HG03354 (cell line): ENCODE measurements at regions not wholly inside any gene's neighbourhood (a gene's known extent, or its start where the extent isn't known, plus 50 kb on each side); places are given as distances from the start of the nearest gene placed in this dataset.

ENCODE experiments used
- ATAC-seq: cut with Tn5 transposase; IDR thresholded peaks from one replicate; pipeline ENCODE4 v1.9.1; 2021; ENCODE audit warnings: mild to moderate bottlenecking; ENCODE audit not compliant: unreplicated experiment, poor library complexity, severe bottlenecking

DNA sequence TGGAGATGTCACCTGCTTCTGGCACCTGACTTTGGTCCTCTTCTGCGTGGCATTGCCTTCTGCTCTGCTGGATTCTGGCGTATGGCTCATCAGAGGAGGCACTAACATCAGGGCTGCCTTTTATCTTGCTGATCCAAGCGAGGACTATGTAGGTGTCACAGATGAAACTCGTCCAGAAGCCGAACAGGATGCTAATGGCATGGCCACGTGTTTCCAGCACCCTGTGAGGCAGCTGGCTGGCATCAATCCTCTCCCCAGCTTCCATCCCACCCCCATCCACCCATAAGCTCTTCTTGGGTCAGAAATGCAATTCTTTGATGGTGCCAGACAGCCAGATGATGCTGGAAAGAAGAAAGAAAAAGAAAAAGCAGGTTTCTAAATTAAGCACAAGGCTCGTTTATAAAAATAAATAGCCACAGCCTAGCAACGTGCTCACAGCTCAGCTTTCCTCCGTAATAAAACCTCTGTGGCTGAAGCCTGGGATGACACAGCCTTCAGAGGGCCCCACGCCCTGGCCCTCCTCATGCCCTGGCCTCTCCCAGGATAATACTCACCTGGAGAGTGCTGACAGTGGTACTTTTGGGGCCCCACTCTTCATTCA lies 212.9 kb upstream of the SERP2 start:
- no peak for ATAC-seq

DNA sequence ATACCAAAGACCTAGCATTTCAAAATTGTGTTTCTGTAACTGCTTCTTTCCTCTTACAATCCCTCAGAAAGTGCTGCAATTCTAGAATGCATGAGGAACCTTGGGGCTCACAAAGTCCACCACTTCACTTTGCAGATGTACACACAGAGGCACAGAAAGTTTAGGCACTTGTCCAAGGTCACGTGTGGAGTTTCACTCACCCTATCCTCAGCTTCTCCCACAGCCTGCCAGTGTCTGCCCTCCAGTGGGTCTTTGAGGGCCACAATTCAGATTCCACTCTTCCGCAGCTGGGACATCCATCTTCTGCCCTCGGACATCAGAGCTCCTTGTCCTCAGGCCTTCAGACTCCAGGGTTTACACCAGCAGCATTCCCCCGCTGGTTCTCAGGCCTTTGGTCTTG lies 210.5 kb upstream of the SERP2 start:
- no peak for ATAC-seq

DNA sequence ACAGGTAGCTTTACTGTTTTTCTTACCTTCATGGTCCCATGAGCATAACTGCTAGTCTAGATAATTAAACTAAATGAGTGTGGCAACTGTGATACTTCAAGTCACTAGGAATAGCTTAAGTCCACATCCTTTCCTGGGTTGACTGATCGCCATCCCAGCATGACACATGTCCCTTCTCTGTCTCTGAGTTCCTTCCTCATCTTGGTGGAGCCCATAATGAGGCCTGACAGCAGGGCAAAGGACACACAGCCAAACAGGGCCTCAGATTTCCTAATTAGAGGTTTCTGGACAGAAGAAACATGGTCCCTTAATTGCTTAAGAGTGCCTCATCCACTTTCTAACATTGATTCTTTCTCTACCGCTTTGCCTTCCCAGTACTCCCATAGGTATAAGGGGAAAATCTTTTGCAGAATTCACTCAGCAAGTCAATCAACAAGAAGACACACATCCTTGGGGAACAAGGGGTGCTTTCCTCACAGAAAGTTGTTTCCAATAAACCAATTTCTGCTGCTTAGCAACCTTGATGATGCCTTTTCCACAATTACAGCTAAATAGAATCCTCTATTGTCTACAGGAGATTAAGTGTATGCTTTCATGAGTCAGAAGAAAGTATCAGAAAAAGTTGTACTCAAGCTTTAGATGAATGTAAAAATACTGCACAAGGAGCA lies 208.3 kb upstream of the SERP2 start:
- no peak for ATAC-seq

DNA sequence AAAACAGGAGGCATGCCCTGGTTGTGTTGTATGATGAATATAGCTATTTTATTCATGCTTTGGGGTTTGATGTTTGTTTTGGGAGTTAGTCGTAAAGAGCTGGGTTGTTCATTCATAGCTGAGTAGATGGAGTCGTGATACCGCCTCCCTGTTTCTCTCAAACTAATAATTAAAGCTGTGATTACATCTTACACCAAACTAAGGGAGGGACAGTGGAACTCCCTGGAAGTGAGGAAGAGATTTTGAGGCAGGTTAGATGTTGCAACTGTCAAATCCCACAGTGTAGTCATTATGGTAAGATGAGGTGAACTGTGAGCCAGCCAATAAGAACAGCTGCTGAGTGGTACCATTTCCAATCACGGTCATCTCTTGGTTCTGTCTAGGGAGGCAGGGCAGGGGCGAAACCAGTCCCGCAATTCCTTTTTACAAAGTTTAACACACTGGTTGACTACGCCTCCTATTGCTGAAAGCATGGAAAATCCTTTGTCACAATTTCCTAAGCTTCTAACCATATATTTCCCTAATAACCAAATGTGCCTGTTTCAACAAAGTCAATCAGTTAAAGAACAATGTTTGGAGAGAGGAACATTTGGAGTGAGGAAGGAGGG lies 207.6 kb upstream of the SERP2 start:
- no peak for ATAC-seq

DNA sequence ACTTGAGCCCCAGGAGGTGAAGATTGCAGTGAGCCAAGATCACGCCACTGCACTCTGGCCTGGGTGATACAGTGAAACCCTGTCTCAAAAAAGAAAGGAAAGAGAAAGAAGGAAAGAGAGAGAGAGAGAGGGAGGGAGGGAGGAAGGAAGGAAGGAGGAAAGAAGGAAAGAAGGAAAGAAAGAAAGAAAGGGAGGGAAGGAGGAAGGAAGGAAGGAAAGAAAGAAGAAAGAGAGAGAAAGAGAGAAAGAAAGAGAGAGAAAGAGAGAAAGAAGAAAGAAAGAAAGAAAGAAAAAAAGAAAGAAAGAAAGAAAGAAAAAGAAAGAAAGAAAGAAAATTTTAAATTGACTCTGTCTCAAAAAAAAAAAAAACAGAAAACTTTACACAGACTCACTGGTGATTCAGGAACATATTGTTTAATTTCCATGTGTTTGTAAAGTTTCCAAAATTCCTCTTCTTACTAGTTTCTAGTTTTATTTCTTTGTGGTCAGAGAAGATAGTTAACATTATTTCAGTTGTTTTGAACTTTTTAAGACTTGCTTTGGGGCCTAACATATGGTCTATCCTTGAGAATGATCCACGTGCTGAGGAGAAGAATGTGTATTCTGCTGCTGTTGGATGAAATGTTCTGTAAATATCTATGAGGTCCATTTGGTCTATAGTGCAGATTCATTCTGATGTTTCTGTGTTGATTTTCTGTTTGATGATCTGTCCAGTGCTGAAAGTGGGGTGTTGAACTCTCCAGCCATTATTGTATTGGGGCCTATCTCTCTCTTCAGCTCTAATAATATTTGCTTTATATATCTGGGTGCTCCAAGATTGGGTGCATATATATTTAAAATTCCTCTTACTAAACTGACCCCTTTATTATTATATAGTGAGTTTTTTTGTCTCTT lies 204.4 kb upstream of the SERP2 start:
- no peak for ATAC-seq

DNA sequence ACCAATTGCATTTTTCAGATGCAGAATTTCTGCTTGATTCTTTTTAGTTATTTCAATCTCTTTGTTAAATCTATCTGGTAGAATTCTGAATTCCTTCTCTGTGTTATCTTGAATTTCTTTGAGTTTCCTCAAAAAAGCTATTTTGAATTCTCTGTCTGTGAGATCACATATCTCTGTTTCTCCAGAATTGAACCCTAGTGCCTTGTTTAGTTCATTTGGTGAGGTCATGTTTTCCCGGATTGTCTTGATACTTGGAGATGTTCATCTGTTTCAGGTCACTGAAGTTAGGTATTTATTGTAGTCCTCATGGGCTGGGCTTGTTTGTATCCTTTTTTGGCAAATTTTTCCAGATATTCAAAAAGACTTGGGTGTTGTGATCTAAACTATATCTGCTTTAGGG lies 202.9 kb upstream of the SERP2 start:
- ATAC-seq = no peak

DNA sequence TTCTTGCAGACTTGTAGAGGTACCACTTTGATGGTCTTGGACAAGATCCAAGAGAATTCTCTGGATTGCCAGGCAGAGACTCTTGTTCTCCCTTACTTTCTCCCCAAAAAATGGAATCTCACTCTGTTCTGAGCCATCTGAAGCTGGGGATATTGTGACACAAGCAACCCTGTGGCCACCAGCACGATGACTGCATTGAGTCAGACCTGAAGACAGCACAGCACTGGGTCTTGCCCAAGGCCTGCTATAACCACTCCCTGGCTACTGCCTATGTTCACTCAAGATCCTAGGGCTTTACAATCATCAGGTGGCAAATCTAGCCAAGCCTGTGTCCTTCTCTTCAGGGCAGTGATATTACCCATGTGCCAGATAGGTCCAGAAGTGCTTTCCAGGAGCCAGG lies 202.5 kb upstream of the SERP2 start:
- ATAC-seq = no peak

DNA sequence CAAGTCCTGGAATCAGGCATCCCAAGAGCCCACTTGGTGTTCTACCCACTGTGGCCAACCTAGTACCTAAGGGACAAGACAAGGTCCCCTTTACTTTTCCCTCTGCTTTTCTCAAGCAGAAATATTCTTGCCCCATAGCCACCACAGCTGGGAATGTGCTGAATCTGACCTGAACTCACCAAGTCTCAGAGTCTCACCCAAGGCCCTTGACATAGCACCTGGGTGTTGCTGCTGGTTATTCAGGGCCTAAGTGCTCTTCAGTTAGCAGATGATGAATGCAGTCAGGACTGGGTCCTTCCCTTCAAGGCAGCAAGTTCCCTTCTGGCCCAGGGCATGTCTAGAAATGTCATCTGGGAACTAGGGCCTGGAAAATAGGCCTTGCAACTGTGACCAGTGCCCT lies 201.8 kb upstream of the SERP2 start:
- ATAC-seq = no peak

DNA sequence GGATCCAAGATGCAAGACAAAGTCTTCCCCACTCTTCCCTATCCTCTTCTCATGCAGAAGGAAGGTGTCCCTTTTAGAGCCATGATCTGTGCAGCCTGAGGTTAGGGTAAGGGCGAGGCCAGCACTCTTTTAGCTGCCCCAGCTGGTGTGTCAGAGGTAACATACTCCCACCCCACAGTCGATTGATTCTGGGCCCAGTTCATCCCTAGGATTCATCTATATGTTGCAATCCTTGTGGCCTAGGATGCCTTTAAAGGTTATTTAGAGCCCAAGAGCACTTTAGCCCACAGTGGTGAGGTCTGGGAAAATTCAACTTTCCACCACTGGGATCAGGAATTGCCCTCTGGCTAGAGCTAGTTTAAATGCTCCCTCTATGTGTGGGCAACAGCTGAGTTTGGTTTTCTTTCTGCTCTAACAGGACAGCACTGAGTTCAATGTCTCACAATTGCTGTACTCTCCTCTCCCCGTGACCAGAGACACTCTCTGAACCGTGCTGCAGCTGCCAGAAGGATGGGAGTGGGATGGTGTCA lies 201.3 kb upstream of the SERP2 start:
- ATAC-seq = no peak

DNA sequence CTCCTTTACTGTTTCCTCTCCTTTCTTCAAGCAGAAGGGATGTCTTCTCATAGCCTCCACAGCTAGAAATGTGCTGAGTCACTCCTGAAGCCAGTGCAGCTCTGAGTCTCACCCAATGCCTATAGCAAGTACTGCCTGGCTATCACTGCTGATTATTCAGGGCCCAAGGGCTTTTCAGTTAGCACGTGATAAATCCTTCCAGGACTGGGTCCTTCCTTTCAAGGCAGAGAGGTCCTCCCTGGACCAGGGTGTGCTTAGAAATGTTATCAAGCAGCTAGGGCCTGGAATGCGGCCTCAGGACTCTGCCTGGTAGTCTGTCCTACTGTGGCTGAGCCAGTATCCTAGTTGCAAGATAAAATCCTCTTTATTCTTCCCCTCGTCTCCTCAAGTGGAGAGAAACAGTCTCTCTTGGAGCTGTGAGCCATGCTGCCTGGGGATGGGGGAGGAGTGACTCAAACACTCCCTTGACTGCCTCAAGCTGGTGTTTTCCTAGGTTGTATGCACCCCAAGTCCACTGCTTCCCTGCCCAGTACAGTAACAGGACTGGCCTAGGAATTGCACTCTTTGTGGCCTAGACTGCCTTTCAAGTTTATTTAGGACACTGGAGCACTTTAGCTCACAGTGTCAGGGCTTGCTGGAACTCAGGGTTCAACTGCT lies 198.7 kb upstream of the SERP2 start:
- no peak for ATAC-seq

DNA sequence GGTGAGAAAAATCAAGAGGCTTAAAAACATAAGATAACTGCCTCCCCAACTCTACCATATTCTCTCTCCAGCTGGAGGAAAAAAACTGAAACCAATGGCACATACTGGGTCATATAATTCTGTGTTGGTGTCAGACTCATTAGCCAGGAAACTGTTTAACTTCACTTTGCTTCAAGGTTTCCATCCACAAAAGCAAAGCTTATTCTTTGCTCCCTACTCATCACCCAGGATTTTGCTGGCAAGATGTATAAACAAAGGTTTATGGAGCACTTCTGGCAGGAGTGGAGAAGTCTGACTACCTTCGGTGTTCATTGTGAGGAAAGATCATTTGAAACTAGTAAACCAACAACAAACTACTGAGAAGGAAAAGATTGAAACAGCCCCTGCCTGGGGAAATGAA lies 197.5 kb upstream of the SERP2 start:
- no peak for ATAC-seq

DNA sequence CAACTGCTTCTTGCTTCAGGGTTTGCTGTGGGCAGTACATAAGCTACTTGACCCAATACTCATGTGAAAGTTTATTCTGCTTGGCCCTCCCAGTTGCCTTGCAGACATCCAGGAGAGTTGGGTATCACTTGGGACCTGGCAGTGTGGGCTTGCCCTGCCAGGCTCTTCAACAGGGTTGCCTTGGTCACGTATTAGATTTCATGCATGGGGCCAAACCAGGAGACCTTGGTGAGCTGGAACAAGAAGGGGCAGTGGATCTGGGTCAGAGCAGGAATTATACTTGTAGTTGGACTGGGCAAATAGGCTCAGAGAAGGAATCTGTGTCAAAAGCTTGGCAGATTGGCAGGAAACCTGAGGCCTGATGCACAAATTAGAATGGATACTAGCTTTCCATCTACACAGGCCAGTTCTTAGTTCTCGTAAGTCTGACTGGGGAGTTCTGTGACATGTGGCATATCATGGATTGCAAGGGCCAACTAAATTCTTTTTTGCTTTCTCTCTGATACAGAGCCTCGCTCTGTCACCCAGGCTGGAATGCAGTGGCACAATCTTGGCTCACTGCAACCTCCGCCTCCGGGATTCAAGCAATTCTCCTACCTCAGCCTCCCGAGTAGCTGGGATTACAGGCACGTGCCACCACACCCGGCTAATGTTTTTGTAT lies 192.6 kb upstream of the SERP2 start:
- no peak for ATAC-seq

DNA sequence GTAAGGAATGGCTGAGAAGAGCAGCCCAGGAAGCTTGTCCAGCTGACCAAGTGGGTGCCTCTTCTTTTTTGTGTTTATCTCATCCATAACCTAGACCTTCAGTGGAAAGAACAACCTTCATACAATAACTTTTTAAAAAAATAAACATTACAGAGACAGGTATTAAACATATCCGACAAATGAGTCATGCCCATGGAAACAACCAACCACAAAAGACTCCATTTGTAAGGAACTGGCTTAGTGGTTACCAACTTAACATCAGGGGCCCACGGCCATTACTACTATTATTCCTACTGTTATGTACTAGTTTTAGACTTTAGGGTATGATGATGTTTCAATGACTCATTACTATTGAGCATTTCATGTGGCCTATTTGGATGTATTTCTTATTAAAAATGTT lies 191.7 kb upstream of the SERP2 start:
- no peak for ATAC-seq

DNA sequence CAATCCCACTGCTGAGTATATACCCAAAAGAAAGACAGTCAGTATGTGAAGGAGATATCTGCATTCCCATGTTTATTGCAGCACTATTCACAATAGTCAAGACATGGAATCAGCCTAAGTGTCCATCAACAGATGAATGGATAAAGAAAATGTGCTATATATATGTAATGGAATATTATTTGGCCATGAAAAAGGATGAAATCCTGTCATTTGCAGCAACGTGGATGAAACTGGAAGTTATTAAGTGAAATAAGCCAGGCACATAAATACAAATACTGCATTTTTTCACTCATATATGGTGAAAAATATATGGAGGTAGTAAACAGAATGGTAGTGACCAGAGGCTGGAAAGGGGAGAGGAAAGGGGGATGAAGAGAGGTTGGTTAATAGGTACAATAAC lies 188.9 kb upstream of the SERP2 start:
- ATAC-seq = no peak

DNA sequence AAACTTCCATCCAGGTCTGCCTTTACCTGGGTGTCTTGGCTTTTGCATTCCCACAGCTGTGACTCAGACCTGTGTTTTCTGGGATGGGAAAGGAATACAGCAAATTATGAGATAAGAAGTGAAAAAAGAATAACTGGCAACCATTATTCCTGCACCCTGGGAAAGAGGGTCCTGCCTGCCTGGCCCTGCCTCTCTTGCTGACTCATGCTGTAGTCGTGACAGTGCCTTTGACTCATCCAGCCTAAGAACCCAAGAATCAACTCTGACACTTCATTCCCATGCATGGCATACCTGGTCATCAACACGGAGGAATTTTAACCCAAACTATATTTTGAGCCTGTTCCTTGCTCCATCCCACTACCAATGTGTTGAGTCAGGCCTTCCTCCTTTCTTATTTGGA lies 185.4 kb upstream of the SERP2 start:
- ATAC-seq = no peak

DNA sequence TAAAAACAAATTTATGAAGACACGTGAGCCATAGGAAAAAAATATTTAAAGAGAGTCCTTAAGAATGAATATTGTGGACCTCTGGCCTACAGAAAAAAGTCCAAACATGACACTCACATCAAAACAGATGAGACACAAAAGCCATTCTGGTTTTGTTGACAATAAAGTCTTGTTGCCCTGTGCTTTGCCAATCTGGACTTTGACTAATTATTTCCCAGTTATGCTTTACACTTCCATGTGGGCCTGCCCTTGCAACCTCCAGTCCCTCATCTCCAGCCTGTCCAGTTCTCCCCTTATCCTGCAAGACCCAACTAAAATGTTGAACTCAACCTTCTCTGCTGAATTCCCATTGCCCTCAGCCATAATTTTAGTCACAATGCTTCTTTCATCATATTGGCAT lies 184.5 kb upstream of the SERP2 start:
- ATAC-seq = no peak

DNA sequence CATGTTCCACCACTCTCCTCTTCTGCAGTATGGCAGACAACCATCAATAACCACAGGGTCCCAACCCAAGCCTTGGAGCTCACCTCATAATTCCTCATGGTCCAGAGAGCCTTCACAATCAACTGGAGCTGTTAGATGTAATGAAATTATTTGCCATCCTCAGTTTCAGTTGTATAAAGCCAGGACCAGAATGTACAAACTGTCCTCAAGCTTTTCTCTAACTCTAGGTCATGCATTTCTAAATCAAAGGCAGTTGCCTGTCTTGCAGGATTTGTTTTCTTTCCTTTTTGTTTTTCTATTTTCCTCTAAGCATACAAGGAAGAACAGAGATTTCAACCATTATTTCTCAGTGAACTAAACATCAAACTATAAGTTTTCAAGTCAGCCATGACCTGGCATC lies 182.5 kb upstream of the SERP2 start:
- no peak for ATAC-seq

DNA sequence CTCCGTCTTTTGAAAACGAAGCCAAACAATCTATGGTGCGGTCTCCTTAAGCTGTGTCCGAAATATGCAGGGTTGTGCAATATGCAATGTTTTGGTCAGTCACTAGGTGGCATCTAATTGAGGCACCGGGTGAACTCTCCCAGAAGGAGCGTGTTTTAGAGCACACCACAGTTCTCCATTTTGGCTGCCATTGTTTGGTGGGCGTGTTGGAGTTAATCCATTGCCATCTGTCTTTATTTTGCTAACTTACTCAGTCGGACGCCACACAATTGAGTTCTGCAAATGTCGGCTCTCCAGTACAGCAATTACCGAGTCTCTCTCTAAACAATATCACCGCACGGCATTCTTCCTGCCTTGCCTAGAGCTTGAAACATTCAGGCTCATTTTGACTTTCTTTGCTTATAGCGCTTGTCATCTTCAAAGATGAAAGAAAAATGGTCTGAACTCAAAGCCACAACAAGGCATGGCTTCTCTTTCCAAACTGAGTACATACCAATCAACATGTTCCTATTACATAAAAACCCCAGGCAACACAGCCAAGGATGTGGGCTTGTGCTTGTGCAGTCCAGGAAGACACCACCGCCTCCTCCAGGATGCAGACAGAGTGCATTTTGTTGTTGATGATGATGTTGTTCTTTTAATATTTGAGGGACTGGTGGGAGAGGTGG lies 182.0 kb upstream of the SERP2 start:
- no peak for ATAC-seq

DNA sequence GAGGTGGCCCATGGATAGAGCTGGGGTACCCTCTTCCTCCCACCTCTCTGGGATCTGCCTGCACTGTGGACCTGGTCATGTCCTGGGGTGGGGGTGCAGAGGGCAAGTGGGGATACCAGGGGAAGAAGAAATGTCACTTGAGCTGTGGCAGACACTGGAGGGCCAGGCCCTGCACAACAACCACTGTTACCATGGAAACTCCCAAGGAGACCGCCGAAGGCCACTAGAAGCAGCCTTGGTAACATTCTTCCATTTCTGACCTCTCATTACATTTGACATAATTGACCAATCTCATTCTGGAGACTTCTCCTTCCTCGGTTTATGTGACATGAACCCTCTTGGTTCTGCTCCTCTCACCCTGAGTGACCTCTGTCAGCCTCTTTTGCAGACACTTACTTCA lies 179.9 kb upstream of the SERP2 start:
- no peak for ATAC-seq
